ENCODE measurements at regions not wholly inside any gene's neighbourhood (a gene's known extent, or its start where the extent isn't known, plus 50 kb on each side); places are given as distances from the start of the nearest gene placed in this dataset.

- no peak for TF ChIP-seq CTCF (IDR thresholded peaks at IDR 0.05)
- TF ChIP-seq POLR2A (IDR thresholded peaks at IDR 0.05), result no peak
Measured at GRCh38 chr7:26598867-26599266, 265.5 kb downstream of the SKAP2 start.

Measured in esophagus squamous epithelium (tissue), 4 donors.